ENCODE measurements at regions not wholly inside any gene's neighbourhood (a gene's known extent, or its start where the extent isn't known, plus 50 kb on each side); places are given as distances from the start of the nearest gene placed in this dataset.

DNA sequence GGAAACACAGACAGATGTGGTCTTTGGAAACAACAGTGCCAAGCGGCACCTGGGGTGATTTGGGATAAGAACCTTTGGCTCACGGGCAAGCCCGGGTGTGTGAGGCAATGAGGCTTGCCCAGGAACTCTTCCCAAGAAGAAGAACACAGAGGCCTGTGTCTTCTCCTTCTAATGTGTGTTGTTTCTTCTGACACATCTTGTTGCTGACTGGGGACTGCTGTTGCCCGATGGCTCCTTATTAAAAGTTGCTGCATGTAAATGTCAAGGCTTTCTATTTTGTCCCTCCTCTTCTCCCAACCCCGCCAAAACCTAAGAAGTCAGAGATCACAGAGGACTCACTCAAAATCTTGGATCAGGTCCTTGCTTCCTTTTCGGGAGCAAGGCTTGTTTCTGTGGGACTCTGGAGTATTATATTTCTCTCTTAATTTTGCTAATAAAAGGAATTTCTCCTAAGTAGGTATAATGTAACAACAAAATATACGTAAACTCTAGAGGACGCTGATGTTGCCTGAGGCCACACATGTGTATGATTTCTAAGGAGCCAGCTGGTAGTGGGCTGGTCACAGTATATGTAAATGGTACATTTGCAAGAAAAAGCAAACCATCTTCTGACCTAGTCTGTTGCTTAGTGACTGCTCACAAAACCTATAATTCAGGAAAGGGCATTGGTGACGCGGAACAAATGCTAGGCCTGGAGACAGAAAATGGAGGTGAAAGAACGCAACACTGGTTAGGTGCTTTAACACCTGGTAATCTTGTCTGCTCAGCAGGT lies 232.5 kb downstream of the GADD45G start:
- Histone ChIP-seq H2AFZ (ENCODE audit: low read length) (no peak overlapping the region), H3K36me3 (replicated peaks; ENCODE audit: insufficient read depth, low read length) (no peaks in the 10 kb centered on the region), H3K79me2 (ENCODE audit: low read length) (no peaks in the 10 kb centered on the region), H4K20me1 (ENCODE audit: insufficient read depth, low read length) (no peaks in the 10 kb centered on the region), H3K4me3 (ENCODE audit: low read length) (no peak overlapping the region), H3K4me2 (ENCODE audit: low read depth, low read length) (no peak overlapping the region), H3F3A (ENCODE audit: insufficient read depth, low read length) (no peaks in the 10 kb centered on the region), H3K9ac (ENCODE audit: low read length) (no peak overlapping the region), H3K27me3 (replicated peaks; ENCODE audit: insufficient read depth, low read length) (no peaks in the 10 kb centered on the region), H3K9me3 (replicated peaks; ENCODE audit: insufficient read depth, low read length) (no peaks in the 10 kb centered on the region), H3K4me1 (ENCODE audit: low read length) (no peaks in the 10 kb centered on the region), H3K9me2 (replicated peaks; ENCODE audit: insufficient read depth, low read length) (no peaks in the 10 kb centered on the region), H3K27ac (ENCODE audit: low read length) (no peak overlapping the region)
- no peak for DNase-seq
- TF ChIP-seq EZH2 (optimal IDR thresholded peaks at IDR 0.05; ENCODE audit: low read depth, low read length) (no peak), EZH2phosphoT487 (IDR thresholded peaks at IDR 0.05; ENCODE audit: low read length) (no peak)
- TF ChIP-seq, protein P1, sequence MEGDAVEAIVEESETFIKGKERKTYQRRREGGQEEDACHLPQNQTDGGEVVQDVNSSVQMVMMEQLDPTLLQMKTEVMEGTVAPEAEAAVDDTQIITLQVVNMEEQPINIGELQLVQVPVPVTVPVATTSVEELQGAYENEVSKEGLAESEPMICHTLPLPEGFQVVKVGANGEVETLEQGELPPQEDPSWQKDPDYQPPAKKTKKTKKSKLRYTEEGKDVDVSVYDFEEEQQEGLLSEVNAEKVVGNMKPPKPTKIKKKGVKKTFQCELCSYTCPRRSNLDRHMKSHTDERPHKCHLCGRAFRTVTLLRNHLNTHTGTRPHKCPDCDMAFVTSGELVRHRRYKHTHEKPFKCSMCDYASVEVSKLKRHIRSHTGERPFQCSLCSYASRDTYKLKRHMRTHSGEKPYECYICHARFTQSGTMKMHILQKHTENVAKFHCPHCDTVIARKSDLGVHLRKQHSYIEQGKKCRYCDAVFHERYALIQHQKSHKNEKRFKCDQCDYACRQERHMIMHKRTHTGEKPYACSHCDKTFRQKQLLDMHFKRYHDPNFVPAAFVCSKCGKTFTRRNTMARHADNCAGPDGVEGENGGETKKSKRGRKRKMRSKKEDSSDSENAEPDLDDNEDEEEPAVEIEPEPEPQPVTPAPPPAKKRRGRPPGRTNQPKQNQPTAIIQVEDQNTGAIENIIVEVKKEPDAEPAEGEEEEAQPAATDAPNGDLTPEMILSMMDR (IDR thresholded peaks at IDR 0.05; ENCODE audit: low read length), result no peak

DNA sequence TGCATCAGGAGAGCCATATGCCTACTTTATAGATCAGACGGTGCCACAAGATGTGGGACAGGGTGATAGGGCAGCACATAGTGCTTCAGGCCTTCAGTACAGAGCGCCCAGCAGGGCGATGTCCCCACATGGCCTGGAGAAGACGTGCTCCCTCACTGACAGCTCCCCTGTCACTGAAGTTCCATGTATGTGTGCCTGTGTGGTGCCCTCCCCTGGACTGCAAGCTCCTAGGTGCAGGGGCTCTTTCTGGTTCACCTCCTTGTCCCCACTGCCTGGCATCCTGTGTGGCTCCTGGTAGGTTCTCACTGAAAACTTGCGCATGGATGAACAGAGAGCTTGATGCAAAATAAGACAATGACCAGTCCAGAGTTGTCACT lies 233.1 kb downstream of the GADD45G start:
- H2AFZ ChIP-seq (ENCODE audit: low read length), result no peak overlapping the region
- H3K4me3 ChIP-seq (ENCODE audit: low read length), result no peak overlapping the region
- no peaks in the 10 kb centered on the region for H3K9me2 ChIP-seq (replicated peaks; ENCODE audit: insufficient read depth, low read length)
- no peak for TF ChIP-seq EZH2 (optimal IDR thresholded peaks at IDR 0.05; ENCODE audit: low read depth, low read length)
- TF ChIP-seq EZH2phosphoT487 (IDR thresholded peaks at IDR 0.05; ENCODE audit: low read length), result no peak
- TF ChIP-seq, protein P1 (IDR thresholded peaks at IDR 0.05; ENCODE audit: low read length), result no peak
- no peaks in the 10 kb centered on the region for H3F3A ChIP-seq (ENCODE audit: insufficient read depth, low read length)
- H3K4me1 ChIP-seq (ENCODE audit: low read length), result no peaks in the 10 kb centered on the region
- no peaks in the 10 kb centered on the region for H3K9me3 ChIP-seq (replicated peaks; ENCODE audit: insufficient read depth, low read length)
- no peaks in the 10 kb centered on the region for H3K36me3 ChIP-seq (replicated peaks; ENCODE audit: insufficient read depth, low read length)
- no peak overlapping the region for H3K9ac ChIP-seq (ENCODE audit: low read length)
- no peaks in the 10 kb centered on the region for H3K27me3 ChIP-seq (replicated peaks; ENCODE audit: insufficient read depth, low read length)
- H3K4me2 ChIP-seq (ENCODE audit: low read depth, low read length), result no peak overlapping the region
- no peak for DNase-seq
- no peak overlapping the region for H3K27ac ChIP-seq (ENCODE audit: low read length)
- H3K79me2 ChIP-seq (ENCODE audit: low read length), result no peaks in the 10 kb centered on the region
- H4K20me1 ChIP-seq (ENCODE audit: insufficient read depth, low read length), result no peaks in the 10 kb centered on the region

DNA sequence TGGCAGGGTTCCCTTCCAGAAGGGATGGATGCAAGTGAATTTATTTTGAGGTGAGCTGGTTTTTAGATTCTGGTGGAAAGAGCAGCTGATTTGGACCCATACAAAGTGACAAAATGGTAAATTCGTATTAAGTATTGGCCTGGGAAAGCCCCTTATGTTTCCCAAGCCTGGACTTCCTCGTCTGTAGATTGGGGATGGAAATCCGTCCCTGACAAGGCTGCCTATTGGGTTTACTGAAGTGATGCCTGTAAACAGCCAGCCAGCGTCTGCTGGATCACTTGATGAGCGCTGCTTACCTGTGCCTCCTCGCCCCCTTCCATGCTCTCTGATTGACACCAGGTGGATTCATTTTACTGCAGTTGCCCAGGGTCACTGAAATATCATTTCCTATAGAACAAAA lies 233.8 kb downstream of the GADD45G start:
- Histone ChIP-seq H2AFZ (ENCODE audit: low read length) (no peak overlapping the region), H3K36me3 (replicated peaks; ENCODE audit: insufficient read depth, low read length) (no peaks in the 10 kb centered on the region), H3K9me2 (replicated peaks; ENCODE audit: insufficient read depth, low read length) (no peaks in the 10 kb centered on the region), H3K4me1 (ENCODE audit: low read length) (no peaks in the 10 kb centered on the region), H3K9me3 (replicated peaks; ENCODE audit: insufficient read depth, low read length) (no peaks in the 10 kb centered on the region), H3K4me2 (ENCODE audit: low read depth, low read length) (no peak overlapping the region), H3K27me3 (replicated peaks; ENCODE audit: insufficient read depth, low read length) (no peaks in the 10 kb centered on the region), H3K79me2 (ENCODE audit: low read length) (no peaks in the 10 kb centered on the region), H3K27ac (ENCODE audit: low read length) (no peak overlapping the region), H3K9ac (ENCODE audit: low read length) (no peak overlapping the region), H4K20me1 (ENCODE audit: insufficient read depth, low read length) (no peaks in the 10 kb centered on the region), H3F3A (ENCODE audit: insufficient read depth, low read length) (no peaks in the 10 kb centered on the region), H3K4me3 (ENCODE audit: low read length) (no peak overlapping the region)
- no peak for DNase-seq
- TF ChIP-seq EZH2 (optimal IDR thresholded peaks at IDR 0.05; ENCODE audit: low read depth, low read length), result no peak
- TF ChIP-seq EZH2phosphoT487 (IDR thresholded peaks at IDR 0.05; ENCODE audit: low read length), result no peak
- TF ChIP-seq, protein P1 (IDR thresholded peaks at IDR 0.05; ENCODE audit: low read length), result no peak
